ENCODE measurements at regions not wholly inside any gene's neighbourhood (a gene's known extent, or its start where the extent isn't known, plus 50 kb on each side); places are given as distances from the start of the nearest gene placed in this dataset.

- Mint-ChIP-seq H3K4me3 (ENCODE audit: unreplicated experiment) (no peak overlapping the region), H3K27me3 (ENCODE audit: unreplicated experiment) (no peaks in the 10 kb centered on the region), H3K9me3 (ENCODE audit: unreplicated experiment) (peaks cover 42% of the 10 kb centered on the region), H3K4me1 (ENCODE audit: unreplicated experiment) (no peaks in the 10 kb centered on the region), H3K36me3 (ENCODE audit: unreplicated experiment) (peaks cover 4% of the 10 kb centered on the region), H3K27ac (ENCODE audit: unreplicated experiment) (no peak overlapping the region)
- no peak for DNase-seq (ENCODE audit: extremely low spot score, unreplicated experiment)
- TF ChIP-seq CTCF (IDR thresholded peaks at IDR 0.05) = no peak
Observed at GRCh38 chr2:144822966-144823365, 303.0 kb upstream of the ZEB2 start.

DNA sequence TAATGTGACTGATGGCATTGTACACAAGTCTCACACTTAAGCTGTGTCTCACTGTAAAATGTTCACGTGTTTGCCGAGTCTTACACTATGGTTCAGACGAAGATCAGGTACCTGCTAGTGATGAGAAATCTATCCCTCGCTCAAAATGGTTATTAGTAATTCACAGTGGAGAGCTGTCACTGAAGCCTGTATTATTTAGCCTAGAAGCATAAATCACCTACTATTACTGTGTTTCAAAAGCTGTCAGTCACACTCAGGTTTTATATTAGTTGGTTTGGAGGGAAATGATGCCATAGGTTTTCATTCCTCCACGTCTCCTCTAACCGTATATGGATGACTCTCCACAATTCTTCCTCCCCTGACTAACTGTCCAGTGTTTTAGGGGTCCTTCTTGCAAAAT is 292.4 kb upstream of the ZEB2 start:
- no peak for TF ChIP-seq CTCF (IDR thresholded peaks at IDR 0.05)
- no peaks in the 10 kb centered on the region for H3K27me3 Mint-ChIP-seq (ENCODE audit: unreplicated experiment)
- H3K27ac Mint-ChIP-seq (ENCODE audit: unreplicated experiment) = no peak overlapping the region
- H3K4me3 Mint-ChIP-seq (ENCODE audit: unreplicated experiment) = no peak overlapping the region
- no peak for DNase-seq (ENCODE audit: extremely low spot score, unreplicated experiment)
- no peaks in the 10 kb centered on the region for H3K36me3 Mint-ChIP-seq (ENCODE audit: unreplicated experiment)
- no peaks in the 10 kb centered on the region for H3K9me3 Mint-ChIP-seq (ENCODE audit: unreplicated experiment)
- H3K4me1 Mint-ChIP-seq (ENCODE audit: unreplicated experiment) = peaks cover 4% of the 10 kb centered on the region

GRCh38 chr2:144801766-144802165 is 281.8 kb upstream of the ZEB2 start:
- Mint-ChIP-seq H3K27me3 (ENCODE audit: unreplicated experiment) (no peaks in the 10 kb centered on the region), H3K4me1 (ENCODE audit: unreplicated experiment) (peaks cover 18% of the 10 kb centered on the region), H3K36me3 (ENCODE audit: unreplicated experiment) (no peaks in the 10 kb centered on the region), H3K27ac (ENCODE audit: unreplicated experiment) (peak overlapping the region; percentile 57), H3K9me3 (ENCODE audit: unreplicated experiment) (no peaks in the 10 kb centered on the region), H3K4me3 (ENCODE audit: unreplicated experiment) (no peak overlapping the region)
- no peak for DNase-seq (ENCODE audit: extremely low spot score, unreplicated experiment)
- no peak for TF ChIP-seq CTCF (IDR thresholded peaks at IDR 0.05)

- Mint-ChIP-seq H3K9me3 (ENCODE audit: unreplicated experiment) (no peaks in the 10 kb centered on the region), H3K4me1 (ENCODE audit: unreplicated experiment) (peaks cover 18% of the 10 kb centered on the region), H3K27me3 (ENCODE audit: unreplicated experiment) (no peaks in the 10 kb centered on the region), H3K27ac (ENCODE audit: unreplicated experiment) (peak overlapping the region; percentile 57), H3K4me3 (ENCODE audit: unreplicated experiment) (no peak overlapping the region), H3K36me3 (ENCODE audit: unreplicated experiment) (no peaks in the 10 kb centered on the region)
- DNase-seq (ENCODE audit: extremely low spot score, unreplicated experiment) = no peak
- TF ChIP-seq CTCF (IDR thresholded peaks at IDR 0.05) = no peak
Observed at GRCh38 chr2:144801325-144801724, 281.4 kb upstream of the ZEB2 start.

GRCh38 chr2:144798989-144799388 is 279.1 kb upstream of the ZEB2 start:
- peaks cover 18% of the 10 kb centered on the region for H3K4me1 Mint-ChIP-seq (ENCODE audit: unreplicated experiment)
- no peaks in the 10 kb centered on the region for H3K36me3 Mint-ChIP-seq (ENCODE audit: unreplicated experiment)
- H3K4me3 Mint-ChIP-seq (ENCODE audit: unreplicated experiment) = no peak overlapping the region
- no peak for TF ChIP-seq CTCF (IDR thresholded peaks at IDR 0.05)
- no peaks in the 10 kb centered on the region for H3K9me3 Mint-ChIP-seq (ENCODE audit: unreplicated experiment)
- H3K27me3 Mint-ChIP-seq (ENCODE audit: unreplicated experiment) = no peaks in the 10 kb centered on the region
- no peak for DNase-seq (ENCODE audit: extremely low spot score, unreplicated experiment)
- H3K27ac Mint-ChIP-seq (ENCODE audit: unreplicated experiment) = no peak overlapping the region

Measured in osteocyte (in vitro differentiated cells).